Activated B cell treated with CpG ODN at 0.5 μM for 24 hours (primary cell): ENCODE measurements at regions not wholly inside any gene's neighbourhood (a gene's known extent, or its start where the extent isn't known, plus 50 kb on each side); places are given as distances from the start of the nearest gene placed in this dataset.

Experiments
- ATAC-seq: fragments of 200-7000 bp; cut with Tn5 transposase; one replicate; pipeline ENCODE4 v1.10.0; 2021; ENCODE audit warnings: low read depth, mild to moderate bottlenecking, moderate library complexity
- CTCF ChIA-PET: fragments of 350-600 bp; sonication (Branson Sonifier 250); formaldehyde crosslinking; loops from one replicate; lab custom pipeline; 2021; ENCODE audit warnings: antibody characterized with exemption; lab: Charles Lee
- POLR2A ChIA-PET: fragments of 350-600 bp; sonication (Branson Sonifier 250); formaldehyde crosslinking; loops from one replicate; lab custom pipeline; 2021; ENCODE audit warnings: antibody characterized with exemption; lab: Charles Lee
- DNase-seq: peaks from one replicate; pipeline ENCODE4 v3.0.0; 2022
- H3K27ac Mint-ChIP-seq: one replicate; pipeline ENCODE4 v1.8.0; 2020; ENCODE audit warnings: mixed read lengths
- H3K27me3 Mint-ChIP-seq: one replicate; pipeline ENCODE4 v1.8.0; 2021; ENCODE audit warnings: mixed read lengths
- H3K36me3 Mint-ChIP-seq: one replicate; pipeline ENCODE4 v1.8.0; 2021; ENCODE audit warnings: low read depth, mixed read lengths
- H3K4me1 Mint-ChIP-seq: one replicate; pipeline ENCODE4 v1.8.0; 2021; ENCODE audit warnings: mixed read lengths
- H3K4me3 Mint-ChIP-seq: one replicate; pipeline ENCODE4 v1.8.0; 2020; ENCODE audit warnings: mild to moderate bottlenecking, mixed read lengths
- H3K9me3 Mint-ChIP-seq: one replicate; pipeline ENCODE4 v1.8.0; 2020; ENCODE audit warnings: mixed read lengths
- CTCF ChIP-seq: fragments of 200-600 bp; IDR thresholded peaks from one replicate; pipeline ENCODE4 v1.8.0; 2022; ENCODE audit warnings: antibody characterized with exemption, mild to moderate bottlenecking
- intact Hi-C: fragments of 100-400 bp; cut with micrococcal nuclease; formaldehyde crosslinking; loops from one replicate; pipeline ENCODE4 v1.15.1; 2024

GRCh38 chr11:21839796-21840195 lies 353.1 kb upstream of the ANO5 start:
- ATAC-seq (no peak), DNase-seq (no peak)
- Mint-ChIP-seq H3K36me3 (no peaks in the 10 kb centered on the region), H3K9me3 (peaks cover 4% of the 10 kb centered on the region), H3K4me1 (no peaks in the 10 kb centered on the region), H3K4me3 (no peak overlapping the region), H3K27me3 (no peaks in the 10 kb centered on the region), H3K27ac (no peak overlapping the region)
- intact Hi-C loops = no loop called here
- no peak for TF ChIP-seq CTCF
- CTCF ChIA-PET = no interaction called here
- POLR2A ChIA-PET = no interaction called here

- POLR2A ChIA-PET = no interaction called here
- no peak overlapping the region for H3K4me3 Mint-ChIP-seq
Measured at GRCh38 chr11:21861314-21861713, 331.6 kb upstream of the ANO5 start.

GRCh38 chr11:21865541-21865940 lies 327.3 kb upstream of the ANO5 start:
- no peak overlapping the region for H3K4me3 Mint-ChIP-seq
- H3K27ac Mint-ChIP-seq = no peak overlapping the region
- H3K27me3 Mint-ChIP-seq = no peaks in the 10 kb centered on the region
- no peaks in the 10 kb centered on the region for H3K4me1 Mint-ChIP-seq
- DNase-seq = no peak
- TF ChIP-seq CTCF = no peak
- intact Hi-C loops = no loop called here
- H3K36me3 Mint-ChIP-seq = no peaks in the 10 kb centered on the region
- ChIA-PET POLR2A (no interaction called here), CTCF (no interaction called here)
- no peaks in the 10 kb centered on the region for H3K9me3 Mint-ChIP-seq
- no peak for ATAC-seq

More at GRCh38 chr11:21861314-21861713, 331.6 kb upstream of the ANO5 start:
- ATAC-seq (no peak), DNase-seq (no peak)
- intact Hi-C loops = no loop called here
- no peaks in the 10 kb centered on the region for H3K27me3 Mint-ChIP-seq
- CTCF ChIA-PET = no interaction called here
- no peaks in the 10 kb centered on the region for H3K36me3 Mint-ChIP-seq
- H3K27ac Mint-ChIP-seq = no peak overlapping the region
- no peaks in the 10 kb centered on the region for H3K4me1 Mint-ChIP-seq
- no peak for TF ChIP-seq CTCF
- H3K9me3 Mint-ChIP-seq = no peaks in the 10 kb centered on the region

GRCh38 chr11:21866781-21867180 lies 326.1 kb upstream of the ANO5 start:
- TF ChIP-seq CTCF = no peak
- no peaks in the 10 kb centered on the region for H3K9me3 Mint-ChIP-seq
- no peaks in the 10 kb centered on the region for H3K27me3 Mint-ChIP-seq
- ChIA-PET CTCF (no interaction called here), POLR2A (no interaction called here)
- no peak overlapping the region for H3K4me3 Mint-ChIP-seq
- H3K4me1 Mint-ChIP-seq = no peaks in the 10 kb centered on the region
- no peak for ATAC-seq
- H3K36me3 Mint-ChIP-seq = no peaks in the 10 kb centered on the region
- no peak for DNase-seq
- intact Hi-C loops = no loop called here
- no peak overlapping the region for H3K27ac Mint-ChIP-seq

GRCh38 chr11:21877151-21877550 lies 315.7 kb upstream of the ANO5 start:
- Mint-ChIP-seq H3K4me3 (no peak overlapping the region), H3K27me3 (no peaks in the 10 kb centered on the region), H3K4me1 (no peaks in the 10 kb centered on the region), H3K36me3 (no peaks in the 10 kb centered on the region), H3K27ac (no peak overlapping the region), H3K9me3 (peaks cover 2% of the 10 kb centered on the region)
- ChIA-PET POLR2A (no interaction called here), CTCF (no interaction called here)
- ATAC-seq = no peak
- TF ChIP-seq CTCF = no peak
- intact Hi-C loops = no loop called here
- no peak for DNase-seq
